EL (cell line): ENCODE measurements at regions not wholly inside any gene's neighbourhood (a gene's known extent, or its start where the extent isn't known, plus 50 kb on each side); places are given as distances from the start of the nearest gene placed in this dataset.
"Not testable (repeated sequence)": the region's sequence is repeated elsewhere in the genome, so short reads cannot be mapped to it uniquely, and the experiment has no call there.

Source experiments
- DNase-seq: peaks from one replicate; pipeline ENCODE4 v3.0.0-alpha.2; 2016

DNA sequence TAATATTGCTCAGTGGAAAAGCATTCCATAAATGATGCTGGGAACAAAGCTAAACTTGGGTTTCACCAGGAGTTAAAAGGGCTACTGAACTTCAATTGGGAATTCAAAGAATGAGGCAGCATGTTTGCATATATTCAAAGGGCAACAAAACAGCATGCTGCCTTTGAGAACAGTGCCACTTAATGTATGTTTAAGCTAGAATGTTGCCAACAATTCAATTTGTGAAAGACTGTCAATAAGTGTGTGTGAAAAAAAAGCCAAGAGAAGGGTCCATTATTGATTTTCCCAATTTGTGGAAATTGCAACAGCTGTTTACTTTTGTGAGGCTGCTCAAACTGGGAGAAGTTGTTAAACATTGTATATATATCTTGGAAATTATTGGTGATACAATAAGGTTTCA lies 701.9 kb upstream of the ACTRT1 start:
- no peak for DNase-seq

DNA sequence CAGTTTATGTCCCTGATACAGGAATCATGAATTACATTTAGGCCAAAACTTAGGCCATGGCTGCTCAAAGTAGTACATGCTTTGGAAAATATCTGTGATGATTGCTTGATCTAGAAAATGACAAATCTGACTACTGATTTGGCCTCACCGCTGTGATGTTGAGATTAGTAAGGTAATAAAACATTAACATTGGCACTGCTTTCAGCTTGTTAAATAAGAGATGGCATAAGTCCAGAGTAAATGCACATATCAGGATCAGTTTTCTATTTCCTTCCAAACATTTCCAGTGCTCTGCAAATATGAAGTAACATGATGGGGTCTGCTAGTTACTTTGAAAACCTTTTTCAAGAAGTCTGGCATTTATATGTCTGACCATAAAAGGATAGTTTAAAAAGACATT lies 687.3 kb upstream of the ACTRT1 start:
- DNase-seq, result no peak

DNA sequence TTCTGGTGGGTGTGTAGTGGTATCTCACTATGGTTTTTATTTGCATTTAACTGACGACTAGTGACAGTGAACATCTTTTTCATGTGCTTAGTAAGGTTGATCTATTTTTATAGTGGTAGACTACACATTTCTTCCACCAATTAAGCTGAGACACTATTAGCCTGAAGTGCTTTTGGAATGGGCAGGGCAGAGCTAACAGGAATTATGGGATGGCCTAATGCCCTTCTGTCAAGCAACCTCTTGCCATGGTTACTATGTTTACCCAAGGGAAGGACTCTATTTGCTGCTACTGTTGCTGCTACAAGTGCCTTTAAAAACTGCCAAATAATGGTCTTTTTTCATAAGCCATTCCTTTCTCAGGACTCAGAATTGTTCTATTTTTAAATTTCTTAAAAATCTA lies 676.7 kb upstream of the ACTRT1 start:
- no peak for DNase-seq

DNA sequence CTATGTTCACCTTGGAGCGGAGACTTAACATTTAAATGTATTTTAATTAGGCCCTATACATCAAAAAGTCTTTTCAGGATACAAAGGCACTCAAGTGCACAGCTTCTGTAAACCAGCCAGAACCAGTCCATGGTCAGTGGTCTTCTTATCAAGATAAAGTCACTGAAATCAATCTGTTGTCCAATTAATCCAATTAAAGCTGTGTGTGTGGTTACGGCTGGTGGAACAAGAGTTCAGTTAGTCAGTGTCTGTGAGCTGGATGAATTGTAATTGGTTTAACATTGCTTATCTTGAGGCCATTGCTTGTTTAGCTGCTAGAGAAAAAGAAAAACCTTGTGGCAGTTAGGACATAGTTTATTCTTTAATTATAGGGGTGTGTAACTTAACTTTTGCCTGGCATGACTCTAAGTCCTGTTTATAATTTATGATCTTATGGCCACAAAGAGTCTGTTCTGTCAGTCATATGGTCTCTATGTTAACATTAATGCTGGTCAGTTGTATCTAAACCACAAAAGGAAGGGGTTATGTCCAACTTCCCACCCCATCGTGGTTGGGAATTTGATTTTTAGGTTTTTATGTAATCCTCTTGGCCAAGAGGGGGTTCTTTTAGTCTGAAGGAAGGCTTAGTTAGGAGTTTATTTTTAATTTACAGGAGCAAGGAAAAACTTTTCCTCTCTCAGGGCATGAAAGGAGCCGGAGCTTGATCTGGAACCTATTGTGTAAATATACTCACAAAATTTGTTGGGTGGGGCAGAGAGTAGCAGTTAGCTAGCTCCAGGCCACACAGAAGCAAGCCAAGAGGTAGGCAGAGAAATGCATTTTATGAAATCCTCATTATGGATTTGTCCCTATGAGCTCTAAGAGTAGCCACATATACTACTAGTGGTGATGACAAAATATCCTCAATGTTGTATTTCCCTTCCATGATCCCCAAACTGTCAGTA lies 665.7 kb upstream of the ACTRT1 start:
- DNase-seq, result no peak

DNA sequence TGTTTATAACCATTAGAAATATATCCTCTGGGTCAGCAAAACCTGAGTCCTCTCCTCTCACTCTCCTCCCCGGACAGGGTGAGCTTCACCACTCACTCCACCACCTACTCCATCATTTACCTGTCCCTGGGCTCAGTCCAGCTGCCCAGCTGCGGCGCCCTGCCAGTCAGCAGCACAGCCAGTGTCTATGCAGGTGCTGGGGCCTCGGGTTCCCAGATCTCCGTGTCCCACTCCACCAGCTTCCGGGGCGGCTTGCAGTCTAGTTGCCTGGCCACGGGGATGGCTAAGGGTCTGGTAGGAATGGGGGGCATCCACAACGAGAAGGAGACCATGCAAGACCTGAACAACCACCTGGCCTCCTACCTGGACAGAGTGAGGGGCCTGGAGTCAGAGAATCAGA lies 662.2 kb upstream of the ACTRT1 start:
- DNase-seq, result no peak

DNA sequence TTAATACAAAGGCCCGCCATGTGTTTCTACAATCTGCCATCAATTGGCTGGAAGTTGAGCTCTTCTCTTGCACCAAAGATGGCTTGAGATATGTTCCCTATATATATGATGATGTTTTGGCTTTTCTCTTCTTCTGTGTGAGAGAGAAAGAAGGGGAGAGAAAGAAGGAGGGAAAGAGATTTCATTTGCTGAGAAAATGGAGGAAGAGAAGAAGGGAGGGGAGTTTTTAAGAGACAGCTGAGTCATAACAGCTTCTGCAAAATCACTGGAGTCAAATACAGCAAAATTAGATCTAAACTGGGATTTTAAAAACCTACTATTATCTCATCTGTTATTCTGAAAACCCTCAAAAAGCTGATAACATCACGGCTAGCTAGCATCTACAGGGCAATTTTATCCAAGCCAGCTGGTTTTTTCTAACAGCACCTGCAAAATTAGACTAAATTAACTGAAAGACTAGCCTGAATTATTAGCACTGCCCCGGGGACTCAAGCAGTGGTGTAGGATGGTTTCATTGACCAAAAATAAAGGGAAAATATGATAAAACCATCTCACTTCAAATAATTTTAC lies 647.6 kb upstream of the ACTRT1 start:
- no peak for DNase-seq

DNA sequence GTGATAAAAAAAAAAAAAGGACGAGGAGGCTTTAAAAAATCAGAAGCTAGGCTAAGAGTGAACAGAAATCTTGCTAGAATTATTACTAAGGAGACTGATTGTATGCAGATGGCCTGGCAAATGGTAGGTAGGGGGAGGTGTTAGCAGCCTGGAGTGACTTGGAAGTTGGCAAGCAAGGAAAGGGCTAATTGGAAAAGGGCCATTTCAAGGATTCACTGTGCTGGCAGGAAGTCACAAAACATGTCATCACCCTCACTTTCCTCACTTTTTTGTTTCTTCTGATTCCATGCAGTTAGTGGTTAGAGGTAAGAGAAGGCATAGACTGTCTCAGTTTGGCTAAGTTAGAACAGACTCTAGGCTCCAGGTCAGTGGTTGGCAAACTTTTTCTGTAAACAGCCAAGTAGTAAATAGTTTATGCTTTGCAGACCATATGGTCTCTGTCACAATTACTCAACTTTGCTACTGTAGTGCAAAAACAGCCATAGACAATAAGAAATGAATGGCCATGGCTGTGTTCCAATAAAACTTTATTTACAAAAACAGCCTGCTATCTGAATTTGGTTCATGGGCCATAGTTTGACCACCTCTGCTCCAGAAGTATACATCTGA lies 646.5 kb upstream of the ACTRT1 start:
- DNase-seq, result no peak

DNA sequence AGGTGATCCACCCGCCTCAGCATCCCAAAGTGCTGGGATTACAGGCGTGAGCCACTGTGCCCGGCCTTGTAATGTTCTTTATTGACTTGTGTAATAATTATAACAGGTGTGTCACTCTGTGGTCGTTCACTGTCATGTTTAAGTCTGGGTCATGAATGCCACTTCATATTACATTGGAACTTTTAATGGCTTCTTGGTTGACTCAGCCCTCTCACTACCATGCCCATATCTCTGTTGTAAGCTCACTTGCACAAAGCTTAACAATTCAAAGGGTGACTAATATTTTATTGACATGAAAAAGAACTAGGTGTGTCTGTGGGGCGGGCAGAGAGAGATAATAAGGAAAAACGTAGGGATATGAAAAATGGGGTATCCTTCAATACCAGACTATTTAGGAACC lies 639.7 kb upstream of the ACTRT1 start:
- DNase-seq, result no peak

DNA sequence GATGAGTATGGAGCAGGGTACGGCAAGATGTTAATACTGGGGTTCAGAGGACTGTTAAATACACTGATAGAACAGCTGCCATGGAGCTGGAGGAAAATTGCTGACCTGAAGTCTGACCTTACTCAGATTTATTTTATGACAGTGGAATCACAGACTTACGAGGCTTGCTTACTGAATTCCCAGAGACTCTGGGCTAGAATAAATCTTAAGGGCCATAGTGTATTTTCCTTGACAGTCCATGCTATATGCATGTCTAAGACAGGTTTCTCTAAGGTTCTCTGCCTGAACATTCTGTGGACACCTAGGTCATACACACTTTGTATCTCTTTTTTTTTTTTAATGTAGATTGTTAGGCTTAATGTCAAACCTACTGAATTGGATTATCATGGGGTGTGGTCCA lies 633.2 kb upstream of the ACTRT1 start:
- DNase-seq, result no peak

DNA sequence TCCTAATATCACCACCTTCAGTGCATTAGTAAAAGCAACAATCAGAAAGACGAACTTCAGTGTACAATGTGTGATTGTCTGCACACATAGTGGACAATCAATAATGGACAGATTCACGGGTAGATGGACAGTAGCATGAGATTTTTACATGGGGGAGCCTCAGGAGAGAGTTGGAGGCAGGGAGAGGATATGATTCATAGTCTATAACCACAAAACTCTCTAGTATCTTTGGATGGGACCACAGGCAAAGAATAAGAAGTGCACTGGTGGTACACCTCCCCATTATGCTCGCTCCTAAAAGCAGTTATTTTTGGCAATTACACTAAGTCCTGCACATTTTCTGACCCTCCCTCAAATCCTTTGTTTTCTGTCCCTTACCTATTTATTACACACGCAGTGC lies 624.4 kb upstream of the ACTRT1 start:
- no peak for DNase-seq

DNA sequence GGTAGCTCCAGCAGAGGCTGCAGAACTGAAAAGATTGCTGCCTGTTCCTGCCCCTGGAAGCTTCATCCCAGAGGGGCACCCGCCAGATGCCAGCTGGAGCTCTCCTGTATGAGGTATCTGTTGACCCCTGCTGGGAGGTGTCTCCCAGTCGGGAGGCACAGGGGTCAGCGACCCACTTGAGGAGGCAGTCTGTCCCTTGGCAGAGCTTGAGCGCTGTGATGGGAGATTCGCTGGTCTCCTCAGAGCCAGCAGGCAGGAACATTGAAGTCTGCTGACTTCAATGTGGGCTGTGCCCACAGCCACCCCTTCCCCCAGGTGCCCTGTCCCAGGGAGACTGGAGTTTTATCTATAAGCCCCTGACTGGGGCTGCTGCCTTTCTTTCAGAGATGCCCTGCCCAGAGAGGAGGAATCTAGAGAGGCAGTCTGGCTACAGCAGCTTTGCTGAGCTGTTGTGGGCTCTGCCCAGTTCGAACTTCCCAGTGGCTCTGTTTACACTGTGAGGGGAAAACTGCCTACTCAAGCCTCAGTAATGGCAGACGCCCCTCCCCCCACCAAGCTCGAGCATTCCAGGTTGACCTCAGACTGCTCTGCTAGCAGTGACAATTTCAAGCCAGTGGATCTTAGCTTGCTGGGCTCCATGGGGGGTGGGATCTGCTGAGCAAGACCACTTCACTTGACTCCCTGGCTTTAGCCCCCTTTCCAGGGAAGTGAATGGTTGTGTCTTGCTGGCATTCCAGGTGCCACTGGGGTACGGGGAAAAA lies 622.3 kb upstream of the ACTRT1 start:
- DNase-seq, result not testable (repeated sequence)

DNA sequence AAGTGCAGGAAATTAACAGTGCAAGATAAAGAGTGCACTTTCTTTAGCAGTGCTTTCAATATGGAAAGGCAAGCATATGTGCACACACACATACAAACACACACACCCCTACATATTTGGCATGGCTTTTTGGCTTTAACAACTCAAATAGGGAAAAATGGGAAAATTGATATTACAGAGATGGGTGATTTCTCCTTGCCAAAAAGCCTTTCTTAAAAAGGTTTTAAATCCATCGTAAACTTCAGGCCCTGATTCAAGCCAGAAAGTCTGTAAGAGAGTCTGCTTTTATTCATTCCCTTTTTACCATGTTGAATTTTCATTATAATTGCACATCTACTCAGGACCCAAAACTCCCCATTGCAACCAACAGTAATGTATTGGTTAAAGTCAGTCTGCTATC lies 612.0 kb upstream of the ACTRT1 start:
- DNase-seq, result no peak

DNA sequence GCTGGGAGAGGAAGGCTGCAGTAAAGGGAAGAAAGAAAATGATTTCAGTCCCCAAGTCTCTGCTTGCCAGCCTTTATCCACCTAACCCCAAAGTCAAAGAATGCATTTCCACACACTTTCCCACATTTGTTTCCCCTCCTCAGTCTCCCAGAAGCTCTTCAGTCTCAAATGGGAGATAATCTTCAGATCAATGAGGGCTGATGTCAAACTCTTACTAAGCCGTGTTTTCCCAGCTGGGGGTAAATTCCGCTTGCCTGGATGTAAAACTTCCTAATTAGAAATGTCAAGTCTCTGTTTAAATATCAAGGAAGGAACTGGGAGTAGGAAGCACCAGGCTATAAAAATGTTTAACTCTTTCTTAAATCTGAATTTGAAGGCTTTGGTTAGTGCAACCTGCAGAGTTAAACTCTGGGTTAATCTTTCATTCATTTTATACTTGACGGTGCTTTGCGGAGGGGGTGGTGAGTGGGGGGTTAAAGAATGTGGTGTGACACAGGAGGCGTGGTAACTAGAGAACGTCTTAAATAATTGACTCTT lies 601.4 kb upstream of the ACTRT1 start:
- no peak for DNase-seq

DNA sequence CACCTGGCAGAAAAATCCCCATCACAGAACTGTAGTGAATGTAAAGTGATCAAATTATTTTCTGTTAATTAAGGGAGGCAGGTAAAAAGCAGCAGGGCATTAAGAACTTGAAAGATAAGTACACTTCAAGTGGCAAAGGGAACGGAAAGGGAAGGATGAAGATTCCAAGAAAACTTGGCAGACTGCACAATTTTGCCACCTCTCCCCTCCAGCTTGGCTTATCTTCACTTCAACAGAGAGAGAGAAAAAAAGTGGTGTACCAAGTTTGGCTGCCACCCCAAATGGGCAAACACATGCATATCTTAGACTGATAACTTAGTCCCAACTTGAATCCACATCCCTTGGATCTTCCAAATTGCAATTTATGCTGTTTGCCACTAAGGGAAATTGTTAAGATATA lies 598.1 kb upstream of the ACTRT1 start:
- no peak for DNase-seq

DNA sequence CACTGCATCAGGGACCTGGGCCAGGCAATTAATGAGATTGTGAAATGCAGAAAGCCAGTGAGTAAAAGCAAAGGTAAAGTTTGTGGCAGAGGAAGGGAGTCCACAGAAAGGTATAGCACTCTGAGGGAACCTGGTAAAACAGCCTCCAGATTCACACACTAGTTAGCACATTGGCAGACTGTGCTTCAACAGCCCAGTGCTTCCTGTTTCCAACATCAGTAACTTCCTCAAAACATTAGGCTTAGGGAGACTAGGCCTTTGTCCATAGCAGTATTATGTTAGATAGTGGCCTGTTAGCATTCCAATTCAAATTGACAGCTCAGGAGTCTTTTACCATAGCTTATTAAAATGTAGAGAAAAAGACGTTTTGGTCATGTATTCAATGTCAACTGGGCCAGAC lies 582.6 kb upstream of the ACTRT1 start:
- DNase-seq, result no peak

DNA sequence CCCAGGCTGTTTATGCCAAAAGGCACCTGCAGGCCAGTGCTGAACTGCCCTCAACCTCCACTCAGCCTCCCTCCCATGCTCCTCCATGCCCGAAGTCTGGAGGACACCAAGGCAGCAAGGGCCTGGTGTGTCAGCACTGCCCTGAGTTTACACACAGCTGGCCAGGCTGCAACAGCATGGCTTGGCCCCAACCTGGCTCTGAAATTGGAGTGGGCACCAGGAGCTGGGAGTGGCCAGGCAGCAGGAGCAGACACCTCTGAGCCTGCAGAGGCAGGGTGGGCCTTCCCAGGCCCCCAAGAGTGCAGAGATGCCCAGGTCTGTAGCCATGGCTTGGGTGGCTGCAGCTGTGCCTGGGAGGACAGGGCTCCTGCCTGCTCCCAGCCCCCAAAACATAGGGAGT lies 571.2 kb upstream of the ACTRT1 start:
- DNase-seq, result no peak

DNA sequence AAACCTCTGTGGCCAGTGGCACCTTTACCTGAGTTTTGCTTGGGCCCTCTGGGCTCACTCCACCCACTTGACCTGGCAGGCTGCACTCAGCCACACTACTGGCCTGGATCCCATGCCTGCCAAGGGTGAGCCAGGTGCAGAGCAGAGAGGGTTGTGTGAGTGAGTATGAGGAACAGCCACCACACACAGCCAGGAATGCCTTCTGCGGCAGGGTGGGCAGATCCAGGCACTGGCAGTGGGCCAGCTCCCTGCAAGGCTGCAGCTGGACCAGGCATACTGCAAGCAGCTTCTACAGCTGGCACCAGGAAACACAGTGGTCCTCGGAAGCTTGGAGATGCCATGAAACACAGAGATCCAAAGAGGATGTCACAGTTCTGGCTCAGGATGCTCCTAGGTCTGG lies 570.1 kb upstream of the ACTRT1 start:
- no peak for DNase-seq

DNA sequence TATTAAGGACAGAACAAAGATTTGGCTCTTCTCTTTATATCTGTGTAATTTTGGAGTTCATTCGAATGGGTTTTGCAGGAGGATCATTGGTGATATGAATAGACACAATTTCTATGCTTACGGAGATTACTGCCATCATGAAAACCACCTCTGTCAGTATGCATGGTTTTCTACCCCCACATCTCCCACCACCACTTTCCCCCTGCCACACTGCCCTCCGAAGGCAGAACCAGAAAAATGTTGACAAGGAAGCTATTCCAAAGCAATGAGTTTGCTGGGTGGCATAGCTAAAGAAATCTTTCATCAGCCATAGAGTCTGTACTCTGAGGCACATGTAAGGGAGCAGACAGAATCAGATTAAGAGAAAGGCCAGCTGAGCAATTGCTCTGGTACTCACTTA lies 567.3 kb upstream of the ACTRT1 start:
- DNase-seq, result no peak

DNA sequence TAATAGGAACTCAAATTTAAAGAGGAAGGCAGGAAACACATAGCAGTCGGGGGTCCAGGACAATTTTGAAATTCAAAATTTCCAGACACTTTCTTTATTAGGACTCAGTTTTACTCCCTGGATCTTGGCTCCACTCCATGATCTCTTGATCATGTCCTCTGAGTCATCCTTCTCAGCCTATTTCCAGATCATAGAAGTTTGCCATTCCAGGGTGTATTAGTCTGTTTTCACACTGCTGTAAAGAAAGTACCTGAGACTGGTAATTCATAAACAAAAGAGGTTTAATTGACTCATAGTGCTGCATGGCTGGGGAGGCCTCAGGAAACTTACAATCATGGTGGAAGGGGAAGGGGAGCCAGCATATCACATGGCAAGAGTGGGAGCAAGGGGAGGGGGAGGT lies 564.7 kb upstream of the ACTRT1 start:
- no peak for DNase-seq

DNA sequence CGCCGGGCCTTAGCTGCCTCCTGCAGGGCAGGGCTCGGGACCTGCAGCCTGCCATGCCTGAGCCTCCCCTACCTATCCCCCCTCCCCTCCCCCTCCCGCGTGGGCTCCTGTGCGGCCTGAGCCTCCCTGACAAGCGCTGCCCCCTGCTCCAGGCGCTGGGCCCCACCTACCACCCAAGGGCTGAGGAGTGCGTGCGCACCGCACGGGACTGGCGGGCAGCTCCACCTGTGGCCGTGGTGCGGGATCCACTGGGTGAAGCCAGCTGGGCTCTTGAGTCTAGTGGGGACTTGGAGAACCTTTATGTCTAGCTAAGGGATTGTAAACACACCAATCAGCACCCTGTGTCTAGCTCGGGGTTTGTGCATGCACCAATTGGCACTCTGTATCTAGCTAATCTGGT lies 554.6 kb upstream of the ACTRT1 start:
- DNase-seq, result not testable (repeated sequence)

DNA sequence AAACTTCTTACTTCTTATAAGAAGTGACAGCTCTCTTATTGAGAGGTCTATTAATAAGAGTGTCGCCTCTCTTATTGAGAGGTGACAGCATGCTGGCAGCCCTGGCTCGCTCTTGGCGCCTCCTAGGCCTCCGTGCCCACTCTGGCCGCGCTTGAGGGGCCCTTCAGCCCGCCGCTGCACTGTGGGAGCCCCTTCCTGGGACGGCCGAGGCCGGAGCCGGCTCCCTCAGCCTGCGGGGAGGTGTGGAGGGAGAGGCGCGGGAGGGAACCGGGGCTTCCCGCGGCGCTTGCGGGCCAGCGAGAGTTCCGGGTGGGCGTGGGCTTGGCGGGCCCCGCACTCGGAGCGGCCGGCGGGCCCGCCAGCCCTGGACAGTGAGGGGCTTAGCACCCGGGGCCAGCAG lies 554.2 kb upstream of the ACTRT1 start:
- not testable (repeated sequence) for DNase-seq

DNA sequence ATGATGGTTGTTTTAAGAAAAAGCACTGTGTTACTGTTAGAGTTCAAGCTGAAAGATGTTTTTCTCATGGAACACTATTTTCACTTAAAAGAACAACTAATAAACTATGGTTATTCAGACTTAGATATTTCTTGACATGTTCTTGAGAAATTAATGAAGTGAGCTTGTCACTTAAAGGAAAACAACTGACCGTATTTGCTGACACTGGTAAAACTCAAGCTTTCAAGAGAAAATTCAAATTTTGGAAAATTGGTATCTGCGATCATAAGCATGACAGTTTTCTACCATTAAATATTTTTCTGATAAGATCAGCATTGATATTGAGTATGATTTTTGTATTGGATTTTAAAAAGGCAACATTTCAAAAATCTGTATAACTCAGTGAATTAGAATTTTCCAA lies 549.5 kb upstream of the ACTRT1 start:
- no peak for DNase-seq

DNA sequence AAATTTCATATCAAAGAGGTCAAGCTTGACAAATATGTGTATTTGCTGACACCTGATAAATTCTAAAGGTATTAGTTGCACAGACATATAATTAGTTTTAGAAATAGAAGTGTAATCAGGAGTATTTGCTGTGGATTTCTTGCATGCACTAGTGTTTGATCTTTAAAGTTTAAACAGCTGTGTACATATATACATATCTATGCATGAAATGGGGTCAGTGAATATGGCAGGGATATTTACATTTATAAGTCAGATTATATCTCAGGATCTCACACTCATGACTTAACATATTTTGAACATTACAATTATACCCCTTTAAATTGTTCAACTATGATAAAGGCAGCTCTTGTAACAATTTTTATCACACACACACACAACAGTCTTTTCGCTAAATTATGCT lies 547.4 kb upstream of the ACTRT1 start:
- DNase-seq, result no peak
